ENCODE measurements at regions not wholly inside any gene's neighbourhood (a gene's known extent, or its start where the extent isn't known, plus 50 kb on each side); places are given as distances from the start of the nearest gene placed in this dataset.

GRCh38 chr16:5330058-5330457 is 232.5 kb upstream of the EEF2KMT start:
- no peak for TF ChIP-seq POLR2AphosphoS5 (IDR thresholded peaks at IDR 0.05; ENCODE audit: insufficient read depth, low read depth, low read length)
- TF ChIP-seq JUN (IDR thresholded peaks at IDR 0.05; ENCODE audit: borderline replicate concordance, insufficient read depth, insufficient read length, low read depth), result no peak
- TF ChIP-seq EZH2 (IDR thresholded peaks at IDR 0.05; ENCODE audit: borderline replicate concordance, low read depth, low read length, severe bottlenecking), result no peak
- TF ChIP-seq CTCF (IDR thresholded peaks at IDR 0.05; ENCODE audit: extremely low read depth in 1 of 2, insufficient read depth in 1 of 2, low read depth in 1 of 2, low read length in 2 of 2), result no peak
- no peak for TF ChIP-seq FOS (IDR thresholded peaks at IDR 0.05; ENCODE audit: borderline replicate concordance, insufficient read depth, low read length)
- TF ChIP-seq MYC (IDR thresholded peaks at IDR 0.05; ENCODE audit: low read depth, low read length), result no peak
- no peak for TF ChIP-seq MAX (IDR thresholded peaks at IDR 0.05; ENCODE audit: insufficient read depth, insufficient read length)
- no peak for TF ChIP-seq GATA2 (IDR thresholded peaks at IDR 0.05; ENCODE audit: insufficient read depth, insufficient read length, low read depth, low read length)
- no peak for TF ChIP-seq POLR2A (IDR thresholded peaks at IDR 0.05; ENCODE audit: low read depth, low read length)
- Histone ChIP-seq H3K27me3 (ENCODE audit: control insufficient read depth in 2 of 2, insufficient read depth in 2 of 2, low read length in 2 of 2) (no peaks in the 10 kb centered on the region), H2AFZ (ENCODE audit: low read depth, low read length) (no peak overlapping the region), H3K4me1 (ENCODE audit: control insufficient read depth, extremely low read depth, insufficient read depth, low read length) (no peaks in the 10 kb centered on the region), H3K27ac (ENCODE audit: insufficient read depth, low read depth, low read length) (no peak overlapping the region), H3K9ac (replicated peaks; ENCODE audit: extremely low read depth, insufficient read depth, low read length) (no peak overlapping the region), H3K9me3 (replicated peaks; ENCODE audit: control insufficient read depth, insufficient read depth, low read length) (peaks cover 3% of the 10 kb centered on the region), H3K4me2 (ENCODE audit: insufficient read depth, low read length) (no peak overlapping the region), H3K4me3 (replicated peaks in 1 of 3; ENCODE audit: insufficient read depth in 1 of 3, low read depth in 1 of 3, low read length in 3 of 3) (no peak overlapping the region), H3K9me1 (replicated peaks; ENCODE audit: control insufficient read depth, extremely low read depth, insufficient read depth, low read length) (no peaks in the 10 kb centered on the region), H3K36me3 (ENCODE audit: control insufficient read depth in 2 of 2, extremely low read depth in 1 of 2, insufficient read depth in 2 of 2, low read length in 2 of 2) (no peaks in the 10 kb centered on the region), H4K20me1 (replicated peaks; ENCODE audit: control insufficient read depth, extremely low read depth, insufficient read depth, low read length) (no peaks in the 10 kb centered on the region), H3K79me2 (ENCODE audit: control insufficient read depth, insufficient read depth, low read length) (no peaks in the 10 kb centered on the region)
- FAIRE-seq (no peak), DNase-seq (ENCODE audit: low read depth, low spot score) (no peak)
- ChIA-PET CTCF (no interaction called here), POLR2A (no interaction called here)
- BruUV-seq (replicated peaks), result no TSS peak
- intact Hi-C loops (cut with micrococcal nuclease), result no loop called here
- dilution Hi-C loops (cut with MboI; ENCODE audit: extremely low pct_ligation_motif_present, low sequenced_read_pairs), result no loop called here
